ENCODE measurements at regions not wholly inside any gene's neighbourhood (a gene's known extent, or its start where the extent isn't known, plus 50 kb on each side); places are given as distances from the start of the nearest gene placed in this dataset.

- Histone ChIP-seq H2BK15ac (ENCODE audit: low read length) (no peak overlapping the region), H3K27me3 (replicated peaks in 1 of 4; ENCODE audit: control insufficient read depth in 3 of 4, extremely low read depth in 1 of 4, insufficient read depth in 3 of 4, low read length in 3 of 4) (no peaks in the 10 kb centered on the region)
- TF ChIP-seq CEBPB (IDR thresholded peaks at IDR 0.05; ENCODE audit: low read depth, low read length): no peak
- TF ChIP-seq POLR2AphosphoS5 (IDR thresholded peaks at IDR 0.05; ENCODE audit: low read depth, low read length): no peak
- TF ChIP-seq SIX5 (IDR thresholded peaks at IDR 0.05; ENCODE audit: low read depth, low read length): no peak
- no peak for TF ChIP-seq CREB1 (IDR thresholded peaks at IDR 0.05)
- TF ChIP-seq KDM4A (IDR thresholded peaks at IDR 0.05; ENCODE audit: low read depth, low read length, severe bottlenecking): no peak
- no peak for TF ChIP-seq FOSL1 (IDR thresholded peaks at IDR 0.05; ENCODE audit: insufficient read depth, low read depth, low read length)
- no peak for TF ChIP-seq RAD21 (IDR thresholded peaks at IDR 0.05 in 1 of 2, conservative IDR thresholded peaks at IDR 0.05 in 1 of 2; ENCODE audit: low read depth in 2 of 2, low read length in 2 of 2)
- TF ChIP-seq CTCF (IDR thresholded peaks at IDR 0.05; ENCODE audit: control extremely low read depth in 1 of 3, insufficient read depth in 1 of 3, low read depth in 1 of 3, low read length in 3 of 3): no peak
- no peak for TF ChIP-seq JUN (IDR thresholded peaks at IDR 0.05; ENCODE audit: low read depth, low read length)
- TF ChIP-seq RFX5 (IDR thresholded peaks at IDR 0.05; ENCODE audit: borderline replicate concordance, low read depth, low read length): no peak
Measured at GRCh38 chr2:88281302-88282217, 111.4 kb downstream of the THNSL2 start.

More at GRCh38 chr2:88281302-88282217, 111.4 kb downstream of the THNSL2 start:
- H3K4ac ChIP-seq (replicated peaks; ENCODE audit: insufficient read length, low read depth, low read length): no peak overlapping the region
- H3K27ac ChIP-seq (ENCODE audit: low read depth, low read length): no peak overlapping the region
- no peak overlapping the region for H2BK12ac ChIP-seq (ENCODE audit: low read depth, low read length)
- no peak overlapping the region for H3K18ac ChIP-seq (ENCODE audit: extremely low read depth, low read length)
- ChIA-PET CTCF (ENCODE audit: partially characterized antibody) (interaction anchor here (0.5 to 1.6 kb wide), 3 partner anchors 9 to 173 kb away, joined by 3 to 5 read pairs (median 3); no protein-coding TSS in a partner anchor), POLR2A (ENCODE audit: partially characterized antibody) (no interaction called here)
- H4K91ac ChIP-seq (replicated peaks; ENCODE audit: insufficient read length, low read length): no peak overlapping the region
- H2AK5ac ChIP-seq (ENCODE audit: low read depth, low read length): no peak overlapping the region
- H3K23me2 ChIP-seq (ENCODE audit: low read depth, low read length): no peaks in the 10 kb centered on the region; the same call in 1 of the 2 replicates
- H4K5ac ChIP-seq (ENCODE audit: insufficient read length, low read depth, low read length): no peak overlapping the region
- no peak overlapping the region for H2BK120ac ChIP-seq (replicated peaks; ENCODE audit: low read depth, low read length)
- no peak overlapping the region for H3K56ac ChIP-seq (replicated peaks; ENCODE audit: insufficient read length, low read depth, low read length)
- H3K4me2 ChIP-seq (ENCODE audit: insufficient read depth in 1 of 2, low read depth in 2 of 2, low read length in 2 of 2): no peak overlapping the region
- no peak overlapping the region for H3K14ac ChIP-seq (ENCODE audit: insufficient read length)
- no peak overlapping the region for H2AFZ ChIP-seq (ENCODE audit: low read length)
- no peaks in the 10 kb centered on the region for H4K20me1 ChIP-seq (replicated peaks in 1 of 2; ENCODE audit: control insufficient read depth in 1 of 2, insufficient read depth in 2 of 2, low read length in 2 of 2)
- H3K79me2 ChIP-seq (ENCODE audit: control insufficient read depth in 1 of 2, insufficient read depth in 2 of 2, low read length in 2 of 2): no peaks in the 10 kb centered on the region
- H3K9me3 ChIP-seq (ENCODE audit: insufficient read depth in 2 of 2, low read depth in 1 of 2, low read length in 1 of 2): no peaks in the 10 kb centered on the region
- no peak overlapping the region for H4K8ac ChIP-seq (ENCODE audit: extremely low read depth, insufficient read depth, low read length)
- no peak for DNase-seq (ENCODE audit: low read depth in 1 of 2, low spot score in 2 of 2)
- H3K79me1 ChIP-seq (ENCODE audit: low read depth, low read length): no peaks in the 10 kb centered on the region
- no peak overlapping the region for H2BK20ac ChIP-seq (ENCODE audit: low read length)
- H3K9ac ChIP-seq (replicated peaks in 1 of 4; ENCODE audit: extremely low read depth in 1 of 4, low read depth in 3 of 4, low read length in 3 of 4): no peak overlapping the region
- no peaks in the 10 kb centered on the region for H3K36me3 ChIP-seq (ENCODE audit: control insufficient read depth in 2 of 4, insufficient read depth in 4 of 4, low read length in 3 of 4)
- H2BK5ac ChIP-seq (ENCODE audit: low read depth, low read length): no peak overlapping the region
- no peaks in the 10 kb centered on the region for H3K4me1 ChIP-seq (replicated peaks in 1 of 4; ENCODE audit: control insufficient read depth in 3 of 4, insufficient read depth in 4 of 4, low read length in 3 of 4)
- H3K4me3 ChIP-seq (ENCODE audit: extremely low read depth in 1 of 4, insufficient read depth in 2 of 4, low read depth in 3 of 4, low read length in 4 of 4): no peak overlapping the region
- H3K23ac ChIP-seq (ENCODE audit: insufficient read length): no peak overlapping the region
- WGBS, 2 experiments (ENCODE audit: extremely low coverage in 1 of 2, insufficient coverage in 1 of 2, insufficient read length in 1 of 2, insufficient replicate concordance in 2 of 2, low coverage in 1 of 2, low lambda C conversion rate in 2 of 2, missing lambda C conversion rate in 1 of 2): 89% methylated on average over 6 of the region's 6 CpGs; no CpG with 5 or more reads in 1 of the 2 experiments
- no peak for FAIRE-seq

All from H1 (cell line).